Stromal cell of bone marrow (primary cell): ENCODE measurements at regions not wholly inside any gene's neighbourhood (a gene's known extent, or its start where the extent isn't known, plus 50 kb on each side); places are given as distances from the start of the nearest gene placed in this dataset.
A peak's percentile ranks its signal among the peaks of the same experiment; 100 is the strongest.
"Not testable (repeated sequence)": the region's sequence is repeated elsewhere in the genome, so short reads cannot be mapped to it uniquely, and the experiment has no call there.

ENCODE experiments used
- DNase-seq: peaks from one replicate; pipeline ENCODE4 v3.0.0-alpha.2; 2012; ENCODE audit warnings: low read depth

DNA sequence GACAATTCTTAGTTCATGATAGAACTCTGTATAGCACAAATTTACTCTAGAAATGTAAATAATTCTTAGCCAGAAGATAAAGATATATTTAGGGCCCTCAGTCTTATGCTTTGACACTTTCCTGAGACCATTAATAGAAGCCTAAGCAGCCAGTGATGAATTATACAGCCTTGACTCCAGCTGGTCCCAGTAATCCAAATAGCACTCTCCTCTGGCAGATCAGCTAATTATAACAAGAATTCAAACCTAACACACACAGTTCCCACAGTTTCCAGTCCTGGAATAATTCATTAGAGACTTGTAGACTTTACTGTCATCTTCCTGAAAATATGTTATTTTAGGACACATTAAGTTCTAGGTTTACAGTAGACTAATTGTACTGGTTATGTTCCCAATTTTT lies 50.4 kb downstream of the SHOC1 start:
- no peak for DNase-seq

- DNase-seq = peak; percentile 17
Observed at GRCh38 chr9:111743275-111743674, 51.5 kb downstream of the SHOC1 start.

- no peak for DNase-seq
Observed at GRCh38 chr9:111740739-111741138, 54.0 kb downstream of the SHOC1 start.

DNA sequence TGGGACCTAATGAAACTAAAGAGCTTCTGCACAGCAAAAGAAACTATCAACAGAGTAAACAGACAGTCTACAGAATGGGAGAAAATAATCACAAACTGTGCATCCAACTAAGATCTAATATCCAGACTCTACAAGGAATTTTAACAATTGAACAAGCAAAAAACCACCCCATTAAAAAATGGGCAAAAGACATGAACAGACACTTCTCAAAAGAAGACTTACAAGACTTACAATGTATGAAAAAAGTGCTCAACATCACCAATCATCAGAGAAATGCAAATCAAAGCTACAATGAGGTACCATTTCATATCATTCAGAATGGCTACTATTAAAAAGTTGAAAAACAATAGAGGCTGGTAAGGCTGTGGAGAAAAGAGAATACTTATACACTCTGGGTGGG lies 58.0 kb downstream of the SHOC1 start:
- DNase-seq = no peak

DNA sequence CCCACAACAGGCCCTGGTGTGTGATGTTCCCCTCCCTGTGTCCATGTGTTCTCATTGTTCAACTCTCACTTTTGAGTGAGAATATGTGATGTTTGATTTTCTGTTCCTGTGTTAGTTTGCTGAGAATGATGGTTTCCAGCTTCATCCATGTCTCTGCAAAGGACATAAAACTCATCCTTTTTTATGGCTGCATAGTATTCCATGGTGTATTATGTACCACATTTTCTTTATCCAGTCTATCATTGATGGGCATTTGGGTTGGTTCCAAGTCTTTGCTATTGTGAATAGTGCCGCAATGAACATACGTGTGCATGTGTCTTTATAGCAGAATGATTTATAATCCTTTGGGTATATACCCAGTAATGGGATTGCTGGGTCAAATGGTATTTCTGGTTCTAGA lies 59.4 kb downstream of the SHOC1 start:
- DNase-seq = not testable (repeated sequence)

DNA sequence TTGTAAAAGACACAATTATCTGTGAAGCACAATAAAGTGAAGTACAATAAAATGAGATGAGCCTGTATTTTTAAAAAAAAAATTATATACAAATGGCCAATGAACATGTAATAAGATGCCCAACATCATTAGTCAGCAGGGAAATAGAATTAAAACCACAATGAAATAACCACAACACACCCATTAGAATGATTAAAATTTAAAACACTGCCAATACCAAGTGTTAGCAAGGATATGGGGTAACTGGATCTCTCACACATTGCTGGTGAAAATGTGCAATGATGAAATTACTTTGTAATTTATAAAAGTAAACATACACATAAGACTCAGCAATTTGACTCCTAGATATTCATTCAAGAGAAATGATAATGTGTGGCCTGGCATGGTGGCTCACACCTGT lies 62.8 kb downstream of the SHOC1 start:
- DNase-seq = no peak

GRCh38 chr9:111730937-111731567 lies 63.7 kb downstream of the SHOC1 start:
- DNase-seq = no peak

DNA sequence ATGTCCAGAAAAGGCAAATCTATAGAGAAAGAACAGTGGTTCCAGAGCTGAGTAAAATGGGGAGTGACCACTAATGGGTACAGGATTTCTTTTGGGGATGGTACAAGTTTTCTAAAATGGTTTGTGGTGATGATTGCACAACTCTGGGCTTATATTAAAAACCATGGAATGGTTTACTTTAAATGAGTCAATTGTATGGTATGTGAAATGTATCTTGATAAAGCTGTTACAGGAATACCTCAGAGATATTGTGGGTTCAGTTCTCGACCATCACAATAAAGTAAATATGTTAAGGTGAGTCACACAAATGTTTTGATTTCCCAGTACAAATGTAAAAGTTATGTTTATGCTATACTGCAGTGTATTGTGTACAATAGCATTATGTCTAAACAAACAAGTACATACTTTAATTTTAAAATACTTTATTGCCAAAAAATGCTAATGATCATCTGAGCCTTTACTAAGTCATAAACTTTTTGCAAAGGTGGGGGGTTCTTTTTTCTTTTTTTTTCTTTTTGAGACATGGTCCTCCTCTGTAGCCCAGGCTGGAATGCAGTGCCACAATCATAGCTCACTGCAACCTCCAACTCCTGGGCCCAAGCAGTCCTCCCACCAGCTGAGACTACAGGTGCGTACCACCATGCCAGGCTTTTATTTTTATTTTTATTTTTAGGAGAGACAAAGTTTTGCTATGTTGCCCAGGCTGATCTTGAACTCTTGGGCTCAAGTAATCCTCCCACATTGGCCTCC lies 65.9 kb downstream of the SHOC1 start:
- peak; percentile 63 for DNase-seq

GRCh38 chr9:111728143-111728542 lies 66.6 kb downstream of the SHOC1 start:
- no peak for DNase-seq

- no peak for DNase-seq
Observed at GRCh38 chr9:111726949-111727348, 65.5 kb downstream of the GNG10 start.

DNA sequence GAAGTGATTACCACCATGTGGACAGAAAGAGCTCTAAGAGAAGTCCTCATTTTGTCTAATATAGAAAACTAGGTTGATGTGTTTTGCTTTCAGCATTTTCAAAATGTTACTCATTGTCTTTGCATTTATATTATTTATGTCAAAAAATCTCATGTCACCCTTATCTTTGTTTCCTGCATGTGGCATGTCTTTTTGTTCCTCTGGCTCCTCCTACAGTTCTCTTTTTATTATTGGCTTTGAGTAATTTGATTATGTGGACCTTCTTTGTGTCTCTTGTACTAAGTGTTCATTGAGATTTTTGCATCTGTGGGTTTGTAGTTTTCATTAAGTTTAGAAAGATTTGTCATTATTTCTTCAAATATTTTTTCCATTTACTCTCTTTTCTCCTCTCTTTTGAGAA lies 58.8 kb downstream of the GNG10 start:
- no peak for DNase-seq
